CD4-positive, alpha-beta T cell treated with Interleukin-21 for 1 hour (primary cell): ENCODE measurements at regions not wholly inside any gene's neighbourhood (a gene's known extent, or its start where the extent isn't known, plus 50 kb on each side); places are given as distances from the start of the nearest gene placed in this dataset.

Experiments
- DNase-seq: peaks from one replicate; pipeline ENCODE4 v3.0.0-alpha.2; 2020

GRCh38 chr5:168012006-168012405 lies 279.4 kb upstream of the WWC1 start:
- no peak for DNase-seq

GRCh38 chr5:168013546-168013945 lies 277.9 kb upstream of the WWC1 start:
- DNase-seq: no peak

DNA sequence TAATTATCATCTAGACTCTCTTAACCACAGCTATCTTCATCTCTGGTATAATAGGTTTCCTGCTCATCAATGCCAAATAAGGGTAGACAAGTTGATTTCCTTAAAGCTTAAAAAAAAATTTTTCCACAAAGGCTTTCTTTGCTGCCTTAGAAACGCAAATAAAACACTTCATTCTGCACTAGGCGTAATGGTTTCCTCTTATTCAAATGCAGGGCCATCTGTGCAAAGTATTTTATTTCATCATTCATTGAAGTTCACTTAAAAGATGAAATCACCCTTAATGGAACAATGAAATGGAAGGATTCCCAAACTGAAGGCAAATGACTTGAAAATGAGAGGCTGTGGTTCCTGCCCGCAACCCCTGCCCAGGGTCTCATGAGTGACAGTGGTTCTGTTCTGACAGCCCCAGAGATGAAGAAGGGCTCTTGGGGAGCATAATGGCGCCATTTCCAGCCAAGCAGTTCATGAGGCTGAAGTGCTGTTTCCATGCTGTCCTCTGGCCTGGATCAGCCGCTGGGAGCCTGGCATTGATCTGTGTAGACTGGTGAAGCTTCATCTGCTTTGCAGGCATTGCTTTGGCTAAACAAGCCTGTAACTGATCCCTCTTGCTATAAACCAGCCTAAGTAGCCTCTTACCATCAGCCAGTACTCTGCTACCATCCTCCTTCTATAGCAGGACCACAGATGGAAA lies 276.9 kb upstream of the WWC1 start:
- no peak for DNase-seq

DNA sequence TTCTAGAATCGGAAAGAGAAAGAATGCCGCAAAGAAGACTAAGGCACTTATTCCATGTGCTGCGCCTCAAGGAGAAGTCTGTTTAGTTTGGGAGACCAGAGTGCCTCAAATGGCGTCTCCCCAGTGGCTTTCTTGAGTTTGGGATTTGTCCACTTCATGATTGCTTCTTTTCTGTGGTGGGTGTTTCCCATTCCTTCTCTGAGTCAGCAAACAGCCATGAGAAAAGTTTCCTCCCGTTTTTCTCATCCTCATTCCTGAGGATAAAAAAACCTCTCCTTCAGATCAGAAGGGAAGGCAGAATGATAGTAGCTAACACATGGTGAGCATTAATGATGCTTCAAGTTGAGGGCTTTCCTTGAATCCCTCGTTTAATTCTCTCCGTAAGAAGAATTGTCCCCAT lies 275.9 kb upstream of the WWC1 start:
- no peak for DNase-seq

GRCh38 chr5:168017313-168017712 lies 274.1 kb upstream of the WWC1 start:
- no peak for DNase-seq

DNA sequence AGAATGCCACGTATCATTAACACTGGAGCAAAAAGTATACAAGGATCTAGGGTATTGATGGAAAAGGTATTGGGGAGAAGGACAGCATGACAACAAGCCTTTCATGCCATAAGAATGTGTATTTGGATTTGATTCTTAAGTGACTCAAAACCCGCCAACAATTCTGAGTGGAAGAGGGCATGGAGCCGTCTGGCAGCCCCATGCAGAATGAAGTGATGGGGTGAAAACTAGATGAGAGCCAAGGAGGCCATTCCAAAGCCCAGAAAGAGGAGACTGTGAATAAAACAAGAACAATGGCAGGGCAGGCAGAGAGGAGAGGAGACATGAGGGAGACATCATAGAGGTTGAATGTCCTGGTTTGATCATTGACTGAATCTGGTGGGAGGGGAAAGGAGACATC lies 272.3 kb upstream of the WWC1 start:
- no peak for DNase-seq

DNA sequence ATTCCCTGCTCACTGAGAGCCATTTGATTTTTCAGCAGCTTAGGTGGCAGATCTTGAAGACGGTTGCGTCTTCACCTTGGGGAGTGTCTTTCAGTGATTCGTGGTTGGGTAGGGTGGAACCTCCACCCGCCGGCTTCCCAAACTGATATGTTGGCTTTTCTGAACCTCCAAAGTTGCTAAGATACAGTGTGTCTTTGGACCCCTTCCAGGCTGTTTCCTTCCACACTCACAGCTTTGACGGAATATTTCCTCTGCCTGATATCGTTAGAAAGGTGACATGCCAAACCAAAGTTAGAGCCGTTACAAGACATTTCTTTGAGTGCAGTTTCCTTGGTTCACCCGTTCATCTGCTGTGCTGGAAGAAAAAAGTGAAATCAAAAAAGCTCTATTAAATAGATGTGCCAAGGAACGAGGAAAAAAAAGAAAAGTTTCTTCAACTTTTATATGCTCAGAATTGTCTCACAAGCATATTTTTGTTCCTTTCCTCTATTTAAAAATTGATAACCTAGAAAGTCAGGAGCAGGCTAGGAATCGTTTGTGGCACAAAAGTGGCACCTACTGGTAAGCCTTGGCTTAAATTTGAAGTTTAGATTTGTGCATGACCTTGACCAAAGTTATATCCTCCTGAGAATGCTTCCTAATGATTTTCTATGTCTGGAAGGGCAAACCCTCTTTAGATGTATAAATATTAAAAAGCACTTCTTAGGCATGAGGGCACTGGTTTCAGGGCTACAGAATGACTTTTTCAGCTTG lies 270.7 kb upstream of the WWC1 start:
- no peak for DNase-seq

- no peak for DNase-seq
These were observed 268.8 kb upstream of the WWC1 start for GRCh38 chr5:168022446-168023169.

- no peak for DNase-seq
These were observed 268.3 kb upstream of the WWC1 start for GRCh38 chr5:168023191-168023590.

DNA sequence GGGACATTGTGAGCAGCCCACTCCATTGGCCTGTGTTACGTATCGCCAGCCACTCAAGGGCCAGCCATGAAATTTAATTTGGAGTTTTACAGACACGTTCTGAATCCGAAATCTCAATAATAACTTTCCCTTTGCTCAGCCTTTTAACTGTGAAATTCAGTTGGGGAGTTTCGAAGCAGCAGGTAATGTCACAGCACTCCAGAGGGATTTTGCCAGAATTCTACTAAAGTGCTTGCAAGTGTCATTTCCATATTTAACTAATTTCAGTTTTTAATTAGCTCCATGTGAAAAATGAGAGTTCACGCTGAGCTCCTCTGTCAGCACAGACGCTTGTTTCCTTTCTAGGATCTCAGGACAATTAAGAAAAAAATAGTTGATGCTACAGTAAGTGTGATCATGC lies 267.1 kb upstream of the WWC1 start:
- no peak for DNase-seq

- no peak for DNase-seq
These were observed 264.4 kb upstream of the WWC1 start for GRCh38 chr5:168027007-168027406.

DNA sequence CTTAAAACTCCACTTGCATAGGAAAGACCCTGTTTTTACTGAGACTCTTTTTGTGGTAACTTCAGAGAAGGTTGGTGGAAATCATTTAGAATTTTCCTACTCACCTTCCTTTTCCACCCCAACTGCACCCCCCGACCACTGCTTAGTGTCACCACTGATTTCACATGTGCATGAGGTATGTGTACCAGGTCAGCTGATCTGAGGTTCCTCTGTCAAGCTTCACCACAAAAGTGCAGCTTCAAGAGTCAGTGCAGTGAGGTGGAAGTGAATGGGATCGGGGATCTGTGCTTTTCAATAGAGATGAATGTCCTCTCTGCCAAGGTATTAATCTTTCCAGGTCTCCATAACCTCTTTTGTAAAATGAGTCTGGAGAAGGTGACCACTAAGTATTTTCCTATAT lies 260.5 kb upstream of the WWC1 start:
- DNase-seq: no peak

- no peak for DNase-seq
These were observed 259.8 kb upstream of the WWC1 start for GRCh38 chr5:168031614-168032013.

DNA sequence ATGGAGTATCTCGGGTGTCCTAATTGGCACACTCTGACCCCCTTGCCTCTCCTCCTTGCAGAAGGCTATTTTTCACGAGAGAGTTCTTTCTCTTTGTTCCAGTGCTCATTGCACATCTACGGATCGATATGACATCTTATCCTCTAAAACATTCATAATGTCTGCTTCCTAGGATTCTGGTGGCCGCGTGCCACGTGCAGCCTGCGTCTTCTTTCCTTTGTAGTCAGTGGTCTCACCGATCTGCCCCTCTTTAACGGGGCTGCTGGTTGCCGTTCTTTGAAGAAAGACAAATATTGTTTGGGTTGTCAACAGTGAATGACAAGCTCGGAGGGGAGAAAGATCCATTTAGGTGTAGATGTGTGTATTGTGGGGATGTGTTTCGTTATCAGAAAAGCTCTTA lies 252.4 kb upstream of the WWC1 start:
- no peak for DNase-seq

GRCh38 chr5:168039566-168040248 lies 251.7 kb upstream of the WWC1 start:
- no peak for DNase-seq

- no peak for DNase-seq
These were observed 249.9 kb upstream of the WWC1 start for GRCh38 chr5:168041583-168041982.

DNA sequence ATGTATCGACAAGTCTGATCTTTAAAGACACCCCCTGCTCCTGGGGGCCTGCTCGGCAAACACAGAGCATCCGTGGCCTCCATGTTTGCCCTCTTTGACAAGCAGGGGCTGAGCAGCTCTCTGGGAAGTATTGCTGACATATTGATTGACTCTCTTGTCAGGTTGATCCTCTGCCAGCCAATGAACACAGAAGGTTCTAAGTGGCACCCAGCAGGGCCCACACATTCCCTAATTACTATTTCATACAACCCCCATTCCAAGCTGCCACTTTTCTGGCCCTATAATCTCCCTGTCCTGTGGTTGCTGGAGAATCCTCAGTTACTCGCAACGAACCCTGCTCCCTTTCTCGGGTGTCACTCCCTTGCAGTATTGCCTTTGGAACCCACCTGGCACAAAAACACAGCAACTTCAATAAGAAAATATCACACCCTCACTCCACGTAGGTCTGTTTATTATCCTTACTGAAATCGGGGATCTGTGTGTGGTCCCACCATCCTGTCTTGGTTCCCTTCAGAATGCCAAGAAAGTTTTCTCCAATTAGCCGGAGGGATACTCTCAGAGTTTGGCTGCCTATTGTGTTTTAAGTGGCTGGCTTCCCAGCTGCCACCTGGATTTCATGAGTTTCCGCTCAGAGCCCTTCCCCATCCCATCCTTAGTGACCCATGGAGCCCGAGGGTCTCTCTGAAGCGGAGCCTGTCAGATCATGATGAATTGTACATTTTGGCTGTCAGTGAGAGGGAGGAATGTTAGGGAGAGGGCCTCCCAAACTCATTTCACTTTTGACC lies 249.0 kb upstream of the WWC1 start:
- no peak for DNase-seq

DNA sequence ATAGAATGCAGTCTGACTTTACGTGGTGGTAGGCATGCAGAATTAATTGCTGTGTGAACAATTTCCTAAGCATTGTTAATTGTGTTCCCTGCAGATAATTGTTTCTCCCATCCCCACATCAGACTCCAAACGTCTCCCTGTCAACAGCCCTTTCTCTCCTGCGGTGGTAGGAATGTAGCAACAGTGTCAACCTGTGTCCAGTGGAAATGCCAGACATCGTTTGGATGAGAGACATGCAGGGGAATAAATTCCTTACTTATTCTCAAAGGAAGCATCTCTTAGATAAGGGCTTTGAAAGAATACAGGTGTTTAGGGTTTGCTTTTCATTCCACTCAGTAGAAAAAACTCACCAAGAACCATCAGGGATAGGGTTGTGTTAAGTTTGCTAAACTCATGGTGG lies 245.3 kb upstream of the WWC1 start:
- DNase-seq: no peak

GRCh38 chr5:168047043-168047668 lies 244.3 kb upstream of the WWC1 start:
- no peak for DNase-seq

GRCh38 chr5:168047669-168048111 lies 243.8 kb upstream of the WWC1 start:
- no peak for DNase-seq

DNA sequence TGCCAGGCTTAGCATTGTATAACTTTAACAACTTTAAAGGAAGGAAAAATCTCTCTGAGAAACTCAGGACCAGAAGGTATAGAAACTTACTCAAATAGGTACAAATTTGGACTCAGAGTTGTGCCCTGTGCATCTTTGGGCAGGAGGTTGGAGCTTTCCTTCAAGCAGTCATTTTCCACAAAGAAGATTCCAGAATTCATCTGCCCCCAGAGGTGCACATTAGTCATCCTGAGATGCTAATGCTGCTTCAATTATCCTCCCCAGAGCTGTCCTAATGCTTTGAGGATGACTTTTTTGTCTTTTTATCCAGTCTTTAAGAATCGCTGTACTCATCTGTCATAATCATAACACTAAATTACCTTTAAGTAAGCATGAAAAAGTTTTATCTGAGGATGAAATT lies 243.0 kb upstream of the WWC1 start:
- DNase-seq: no peak

DNA sequence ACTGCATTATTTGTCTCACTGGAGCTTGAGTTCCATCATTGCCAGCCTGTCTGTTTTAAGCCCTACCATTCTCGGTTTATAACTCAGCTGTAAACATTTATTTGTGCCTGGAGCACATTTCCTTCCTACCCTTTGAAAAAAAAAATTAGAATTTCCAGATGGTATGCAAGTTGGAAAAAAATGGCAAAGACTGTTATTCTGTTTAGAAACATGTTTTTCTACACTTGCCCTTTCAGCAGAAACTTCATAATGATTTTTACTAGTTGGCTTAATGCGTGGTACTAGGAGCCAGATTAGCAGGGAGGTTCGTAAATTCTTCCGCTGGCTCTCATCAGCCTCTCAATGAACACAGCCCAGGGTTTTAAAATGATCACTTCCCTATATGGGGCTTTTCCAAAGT lies 238.8 kb upstream of the WWC1 start:
- DNase-seq: no peak
